Naive thymus-derived CD8-positive, alpha-beta T cell (primary cell): ENCODE measurements at regions not wholly inside any gene's neighbourhood (a gene's known extent, or its start where the extent isn't known, plus 50 kb on each side); places are given as distances from the start of the nearest gene placed in this dataset.
"Not testable (repeated sequence)": the region's sequence is repeated elsewhere in the genome, so short reads cannot be mapped to it uniquely, and the experiment has no call there.

Experiments used
- ATAC-seq, 2 donors: fragments of 150-1000 bp; cut with Tn5 transposase in 1 of 2; sonication (Bioruptor Pico), chemical (Tn5 transposase) in 1 of 2; 1 replicate in 1 of 2; 2 replicates in 1 of 2; pipeline ENCODE4 v1.10.0; 2021; ENCODE audit warnings: mild to moderate bottlenecking in 2 of 2, moderate library complexity in 2 of 2
- POLR2A ChIA-PET: fragments of 350-600 bp; sonication (Branson Sonifier 250); formaldehyde crosslinking; loops from one replicate; lab custom pipeline; 2021; ENCODE audit warnings: antibody characterized with exemption; lab: Charles Lee
- DNase-seq, 10 donors: peaks; one replicate each; pipeline versions ENCODE4 v3.0.0 to v3.0.0-alpha.2; 2020 to 2022
- H3K27ac Mint-ChIP-seq, 10 donors: one replicate each; pipeline ENCODE4 v1.8.0; 2020 to 2022; ENCODE audit warnings: mild to moderate bottlenecking in 10 of 10, mixed read lengths in 10 of 10, moderate library complexity in 4 of 10, inconsistent platforms in 1 of 10
- H3K27me3 Mint-ChIP-seq, 5 donors: one replicate each; pipeline ENCODE4 v1.8.0; 2021 to 2022; ENCODE audit warnings: mixed read lengths in 5 of 5
- H3K36me3 Mint-ChIP-seq, 3 donors: one replicate each; pipeline ENCODE4 v1.8.0; 2020 to 2022; ENCODE audit warnings: mixed read lengths in 3 of 3, mild to moderate bottlenecking in 2 of 3, inconsistent platforms in 1 of 3
- H3K4me1 Mint-ChIP-seq, 4 donors: one replicate each; pipeline ENCODE4 v1.8.0; 2021 to 2022; ENCODE audit warnings: mixed read lengths in 4 of 4
- H3K4me3 Mint-ChIP-seq, 10 donors: one replicate each; pipeline ENCODE4 v1.8.0; 2020 to 2022; ENCODE audit warnings: mild to moderate bottlenecking in 10 of 10, mixed read lengths in 10 of 10, moderate library complexity in 6 of 10, inconsistent platforms in 1 of 10
- H3K9me3 Mint-ChIP-seq, 9 donors: one replicate each; pipeline ENCODE4 v1.8.0; 2020 to 2022; ENCODE audit warnings: mixed read lengths in 9 of 9, mild to moderate bottlenecking in 3 of 9, inconsistent platforms in 1 of 9, moderate library complexity in 1 of 9

DNA sequence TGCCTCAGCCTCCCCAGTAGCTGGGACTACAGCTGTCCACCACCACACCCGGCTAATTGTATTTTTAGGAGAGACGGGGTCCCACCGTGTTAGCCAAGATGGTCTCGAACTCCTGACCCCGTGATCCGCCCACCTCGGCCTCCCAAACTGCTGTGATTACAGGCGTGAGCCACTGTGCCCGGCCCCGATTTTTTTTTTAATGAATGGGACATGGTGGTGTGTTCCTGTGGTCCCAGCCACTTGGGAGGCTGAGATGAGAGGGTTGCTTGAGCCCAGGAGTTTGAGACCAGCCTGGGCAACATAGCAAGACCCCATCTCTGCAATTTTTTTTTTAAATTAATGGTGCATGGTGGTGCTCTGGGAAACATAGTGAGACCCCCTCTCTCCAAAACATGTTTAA, 143.6 kb upstream of the TPTE start:
- H3K4me1 Mint-ChIP-seq, H3K27ac Mint-ChIP-seq, ATAC-seq, H3K36me3 Mint-ChIP-seq, POLR2A ChIA-PET, H3K27me3 Mint-ChIP-seq, H3K4me3 Mint-ChIP-seq, DNase-seq: not testable (repeated sequence)
- H3K9me3 Mint-ChIP-seq = peaks cover 7 to 59% (median 30%) of the 10 kb centered on the region in 9 donors

GRCh38 chr21:10379816-10380215, 141.6 kb upstream of the TPTE start:
- DNase-seq, H3K36me3 Mint-ChIP-seq, H3K4me3 Mint-ChIP-seq, POLR2A ChIA-PET, ATAC-seq, H3K27me3 Mint-ChIP-seq, H3K4me1 Mint-ChIP-seq: not testable (repeated sequence)
- Mint-ChIP-seq H3K27ac (peak overlapping the region in 1 of 10 donors; percentile 15), H3K9me3 (peaks cover 7 to 47% (median 29%) of the 10 kb centered on the region in 9 donors)

DNA sequence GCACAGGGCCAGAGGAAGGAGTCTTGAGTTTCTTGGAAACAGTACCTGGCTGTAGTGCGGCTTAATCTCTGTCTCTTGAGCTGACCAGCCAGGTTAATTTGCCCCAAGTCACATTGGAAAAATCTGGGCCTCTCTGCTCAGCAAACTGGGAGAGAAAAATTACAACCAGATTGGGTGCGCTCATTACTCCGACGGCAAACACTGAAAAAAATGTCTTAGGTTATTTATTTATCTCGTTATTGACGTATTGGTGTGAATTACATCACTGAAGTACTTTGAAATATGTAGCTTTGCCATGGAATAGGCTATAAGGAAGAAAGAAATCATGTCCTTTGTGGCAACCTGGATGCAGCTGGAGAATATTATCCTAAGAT, 139.7 kb upstream of the TPTE start:
- H3K36me3 Mint-ChIP-seq, H3K27me3 Mint-ChIP-seq, ATAC-seq, H3K27ac Mint-ChIP-seq, POLR2A ChIA-PET, DNase-seq, H3K4me1 Mint-ChIP-seq, H3K4me3 Mint-ChIP-seq: not testable (repeated sequence)
- H3K9me3 Mint-ChIP-seq = peaks cover 0 to 30% (median 13%) of the 10 kb centered on the region in 9 donors

DNA sequence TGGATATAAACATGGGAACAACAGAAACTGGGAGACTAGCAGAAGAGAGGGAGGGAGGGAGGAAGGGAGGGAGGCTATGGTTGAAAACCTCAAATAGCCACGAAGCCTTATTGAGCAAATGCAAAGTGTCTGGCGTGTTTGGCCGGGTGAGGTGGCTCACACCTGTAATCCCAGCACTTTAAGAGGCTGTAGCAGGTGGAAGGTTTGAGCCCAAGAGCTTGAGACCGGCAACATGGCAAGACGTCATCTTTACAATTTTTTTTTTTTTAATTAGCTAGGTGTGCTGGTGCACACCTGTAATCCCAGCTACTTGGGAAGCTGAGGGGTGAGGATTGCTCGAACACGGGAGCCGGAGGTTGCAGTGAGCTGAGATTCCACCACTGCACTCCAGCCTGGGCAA, 139.2 kb upstream of the TPTE start:
- H3K27me3 Mint-ChIP-seq, H3K36me3 Mint-ChIP-seq, H3K27ac Mint-ChIP-seq, ATAC-seq, H3K4me1 Mint-ChIP-seq, DNase-seq, POLR2A ChIA-PET, H3K4me3 Mint-ChIP-seq: not testable (repeated sequence)
- H3K9me3 Mint-ChIP-seq = peaks cover 0 to 26% (median 12%) of the 10 kb centered on the region in 9 donors

DNA sequence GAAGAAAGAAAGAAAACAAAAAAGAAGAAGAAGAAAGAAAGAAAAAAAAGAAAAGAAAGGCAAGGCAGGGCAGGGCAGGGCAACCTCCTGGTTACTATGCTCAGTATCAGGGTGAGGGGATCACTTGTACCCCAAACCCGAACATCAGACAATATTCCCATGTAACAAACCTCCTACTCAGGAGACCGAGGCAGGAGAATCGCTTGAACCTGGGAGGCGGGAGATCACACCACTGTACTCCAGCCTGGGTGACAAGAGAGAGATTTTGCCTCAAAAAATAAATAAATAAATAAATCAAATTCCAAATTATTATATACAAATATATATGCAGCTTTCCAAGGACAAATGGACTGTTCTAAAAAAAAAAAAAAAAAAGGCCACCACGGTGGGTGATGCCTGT, 138.8 kb upstream of the TPTE start:
- H3K4me1 Mint-ChIP-seq, DNase-seq, POLR2A ChIA-PET, H3K4me3 Mint-ChIP-seq, ATAC-seq, H3K27me3 Mint-ChIP-seq, H3K27ac Mint-ChIP-seq, H3K36me3 Mint-ChIP-seq: not testable (repeated sequence)
- peaks cover 0 to 22% (median 11%) of the 10 kb centered on the region in 9 donors for H3K9me3 Mint-ChIP-seq

- ATAC-seq, POLR2A ChIA-PET, DNase-seq, H3K4me3 Mint-ChIP-seq, H3K4me1 Mint-ChIP-seq, H3K27me3 Mint-ChIP-seq, H3K36me3 Mint-ChIP-seq, H3K27ac Mint-ChIP-seq: not testable (repeated sequence)
- peaks cover 0 to 12% (median 9%) of the 10 kb centered on the region in 9 donors for H3K9me3 Mint-ChIP-seq
Observed at GRCh38 chr21:10383571-10383970, 137.8 kb upstream of the TPTE start.

GRCh38 chr21:10384304-10384861, 137.0 kb upstream of the TPTE start:
- H3K4me1 Mint-ChIP-seq, H3K9me3 Mint-ChIP-seq, H3K4me3 Mint-ChIP-seq, POLR2A ChIA-PET, DNase-seq, H3K36me3 Mint-ChIP-seq, H3K27ac Mint-ChIP-seq, H3K27me3 Mint-ChIP-seq, ATAC-seq: not testable (repeated sequence)

DNA sequence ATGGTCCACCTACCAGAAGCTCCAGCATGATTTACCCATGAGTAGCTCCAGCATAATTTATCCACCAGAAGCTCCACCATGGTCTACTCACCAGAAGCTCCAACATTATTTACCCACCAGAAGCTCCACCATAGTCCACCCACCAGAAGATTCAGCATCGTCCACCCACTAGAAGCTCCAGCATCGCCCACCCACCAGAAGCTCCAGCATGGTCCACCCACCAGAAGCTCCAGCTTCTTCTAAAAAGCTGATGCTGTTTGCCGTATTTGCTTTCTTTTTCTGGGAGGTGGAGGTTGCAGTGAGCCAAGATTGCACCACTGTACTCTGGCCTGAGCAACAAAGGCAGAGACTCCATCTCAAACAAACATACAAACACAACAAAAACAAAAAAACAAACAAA, 136.2 kb upstream of the TPTE start:
- H3K36me3 Mint-ChIP-seq, DNase-seq, ATAC-seq, H3K4me3 Mint-ChIP-seq, H3K4me1 Mint-ChIP-seq, H3K9me3 Mint-ChIP-seq, POLR2A ChIA-PET, H3K27me3 Mint-ChIP-seq, H3K27ac Mint-ChIP-seq: not testable (repeated sequence)

DNA sequence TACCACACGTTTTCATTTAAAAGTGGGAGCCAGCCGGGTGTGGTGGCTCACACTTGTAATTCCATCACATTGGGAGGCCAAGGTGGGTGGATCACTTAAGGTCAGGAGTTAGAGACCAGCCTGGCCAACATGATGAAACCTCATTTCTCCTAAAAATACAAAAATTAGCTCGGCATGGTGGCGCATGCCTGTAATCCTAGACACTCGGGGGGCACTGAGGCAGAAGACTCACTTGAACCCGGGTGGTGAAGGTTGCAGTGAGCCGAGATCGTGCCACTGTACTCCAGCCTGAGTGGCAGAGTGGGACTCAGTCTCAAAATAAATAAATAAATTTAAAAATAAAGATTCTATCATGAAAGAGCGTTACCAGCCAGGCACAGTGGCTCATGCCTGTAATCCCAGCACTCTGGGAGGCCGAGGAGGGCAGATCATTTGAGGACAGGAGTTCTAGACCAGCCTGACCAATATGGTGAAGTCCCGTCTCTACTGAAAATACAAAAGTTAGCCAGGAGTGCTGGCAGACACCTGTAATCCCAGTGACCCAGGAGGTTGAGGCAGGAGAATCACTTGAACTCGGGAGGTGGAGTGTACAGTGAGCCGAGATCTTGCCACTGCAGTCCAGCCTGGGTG, 135.4 kb upstream of the TPTE start:
- H3K4me1 Mint-ChIP-seq, H3K36me3 Mint-ChIP-seq, ATAC-seq, H3K27ac Mint-ChIP-seq, H3K27me3 Mint-ChIP-seq, POLR2A ChIA-PET, H3K9me3 Mint-ChIP-seq, DNase-seq, H3K4me3 Mint-ChIP-seq: not testable (repeated sequence)

DNA sequence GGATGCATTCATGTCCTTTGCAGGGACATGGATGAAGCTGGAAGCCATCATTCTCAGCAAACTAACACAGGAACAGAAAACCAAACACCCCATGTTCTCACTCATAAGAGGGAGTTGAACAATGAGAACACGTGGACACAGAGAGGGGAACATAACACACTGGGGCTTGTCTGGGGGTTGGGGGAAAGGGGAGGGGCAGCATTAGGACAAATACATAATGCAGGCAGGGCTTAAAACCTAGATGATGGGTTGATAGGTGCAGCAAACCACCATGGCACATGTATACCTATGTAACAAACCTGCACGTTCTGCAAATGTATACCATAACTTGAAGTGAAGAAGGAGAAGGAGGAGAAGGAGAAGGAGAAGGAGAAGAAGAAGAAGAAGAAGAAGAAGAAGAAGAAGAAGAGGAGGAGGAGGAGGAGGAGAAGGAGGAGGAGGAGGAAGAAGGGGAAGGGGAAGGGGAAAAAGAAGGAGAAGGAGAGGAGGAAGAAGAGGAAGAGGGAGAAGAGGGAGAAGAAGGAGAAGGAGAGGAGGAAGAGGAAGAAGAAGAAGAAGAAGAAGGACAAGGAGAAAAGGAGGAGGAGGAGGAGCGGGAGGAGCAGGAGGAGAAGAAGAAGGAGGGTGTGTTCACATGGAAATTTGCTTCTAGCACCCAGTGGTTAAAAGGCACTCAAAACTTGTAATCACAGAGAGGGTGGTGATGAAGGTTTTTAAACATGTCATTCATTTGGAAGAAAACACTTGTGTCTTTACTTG, 133.5 kb upstream of the TPTE start:
- POLR2A ChIA-PET, DNase-seq, ATAC-seq, H3K4me3 Mint-ChIP-seq, H3K27ac Mint-ChIP-seq, H3K4me1 Mint-ChIP-seq, H3K27me3 Mint-ChIP-seq, H3K36me3 Mint-ChIP-seq, H3K9me3 Mint-ChIP-seq: not testable (repeated sequence)

DNA sequence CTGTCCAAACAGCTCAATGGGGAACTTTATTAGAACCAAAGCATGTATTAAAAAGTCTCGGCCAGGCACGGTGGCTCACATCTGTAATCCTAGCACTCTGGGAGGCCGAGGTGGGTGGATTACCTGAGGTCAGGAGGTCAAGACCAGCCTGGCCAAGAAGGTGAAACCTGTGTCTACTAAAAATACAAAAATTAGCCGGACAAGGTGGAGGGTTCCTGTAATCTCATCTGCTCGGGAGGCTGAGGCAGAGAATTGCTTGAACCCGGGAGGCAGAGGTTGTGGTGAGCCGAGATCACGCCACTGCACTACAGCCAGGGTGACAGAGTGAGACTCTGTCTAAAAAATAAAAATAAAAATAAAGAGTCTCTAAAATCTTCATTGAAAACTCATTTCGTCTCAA, 132.8 kb upstream of the TPTE start:
- ATAC-seq, H3K9me3 Mint-ChIP-seq, POLR2A ChIA-PET, H3K27ac Mint-ChIP-seq, H3K4me3 Mint-ChIP-seq, H3K27me3 Mint-ChIP-seq, H3K36me3 Mint-ChIP-seq, DNase-seq, H3K4me1 Mint-ChIP-seq: not testable (repeated sequence)

- H3K36me3 Mint-ChIP-seq, DNase-seq, H3K27me3 Mint-ChIP-seq, H3K9me3 Mint-ChIP-seq, H3K27ac Mint-ChIP-seq, H3K4me1 Mint-ChIP-seq, H3K4me3 Mint-ChIP-seq, ATAC-seq, POLR2A ChIA-PET: not testable (repeated sequence)
Observed at GRCh38 chr21:10392301-10392700, 129.1 kb upstream of the TPTE start.

DNA sequence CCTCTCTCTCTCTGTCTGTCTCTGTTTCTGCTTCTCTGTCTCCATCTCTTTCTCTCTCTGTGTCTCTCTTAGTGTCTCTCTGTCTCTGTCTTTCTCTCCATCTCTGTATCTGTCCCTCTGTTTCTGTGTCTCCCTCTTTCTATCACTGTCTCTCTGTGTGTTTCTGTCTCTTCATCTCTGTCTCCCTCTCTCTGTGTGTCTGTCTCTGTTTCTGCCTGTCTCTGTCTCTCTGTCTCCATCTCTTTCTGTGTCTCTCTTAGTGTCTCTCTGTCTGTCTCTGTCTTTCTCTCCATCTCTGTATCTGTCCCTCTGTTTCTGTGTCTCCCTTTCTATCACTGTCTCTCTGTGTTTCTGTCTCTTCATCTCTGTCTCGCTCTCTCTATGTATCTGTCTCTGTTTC, 125.4 kb upstream of the TPTE start:
- H3K27me3 Mint-ChIP-seq, POLR2A ChIA-PET, H3K27ac Mint-ChIP-seq, ATAC-seq, H3K4me1 Mint-ChIP-seq, H3K4me3 Mint-ChIP-seq, DNase-seq, H3K36me3 Mint-ChIP-seq: not testable (repeated sequence)
- peaks cover 0 to 11% (median 3%) of the 10 kb centered on the region in 9 donors for H3K9me3 Mint-ChIP-seq
